HG02884 (cell line): ENCODE measurements at regions not wholly inside any gene's neighbourhood (a gene's known extent, or its start where the extent isn't known, plus 50 kb on each side); places are given as distances from the start of the nearest gene placed in this dataset.

Source experiments
- ATAC-seq: cut with Tn5 transposase; IDR thresholded peaks from one replicate; pipeline ENCODE4 v1.9.1; 2021; ENCODE audit warnings: mild to moderate bottlenecking, moderate library complexity; ENCODE audit not compliant: unreplicated experiment

DNA sequence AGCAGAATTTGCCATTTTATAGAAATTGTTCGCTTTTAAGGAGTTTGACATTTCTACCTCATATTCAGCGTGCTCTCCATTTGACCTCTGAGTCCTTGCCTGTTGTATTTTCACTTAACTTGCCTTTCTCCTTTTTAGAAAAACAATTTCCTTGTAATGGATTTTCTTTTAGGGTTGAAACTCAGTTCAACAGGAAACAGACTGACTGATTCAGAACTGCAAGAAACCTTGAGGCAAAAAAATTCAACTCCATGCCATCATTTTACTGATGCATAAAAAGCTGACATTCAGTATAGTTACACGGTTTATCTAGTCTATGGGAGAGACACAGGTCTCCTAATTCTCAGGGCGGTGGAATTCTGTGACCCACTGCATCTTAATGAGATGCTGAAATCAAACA, 59.8 kb downstream of the MRPS30 start:
- ATAC-seq = no peak

DNA sequence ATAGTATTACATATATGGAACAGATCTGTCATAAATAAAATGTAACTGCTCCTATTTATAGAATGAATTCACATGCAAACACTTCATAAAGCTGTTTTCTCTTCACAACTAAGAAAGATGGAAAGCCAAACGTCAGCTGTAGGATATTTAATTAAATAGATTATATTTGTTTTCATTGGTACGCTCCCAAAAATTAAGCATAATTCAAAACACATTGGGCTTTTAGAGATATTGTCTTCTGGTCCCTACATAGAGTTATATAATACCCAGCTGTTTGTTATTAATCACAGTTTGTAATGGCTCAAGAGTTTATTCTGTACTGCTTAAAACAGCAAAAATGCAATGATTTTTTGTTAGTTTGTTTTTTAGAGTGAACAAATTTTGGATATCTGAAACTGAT, 61.2 kb downstream of the MRPS30 start:
- ATAC-seq = no peak

DNA sequence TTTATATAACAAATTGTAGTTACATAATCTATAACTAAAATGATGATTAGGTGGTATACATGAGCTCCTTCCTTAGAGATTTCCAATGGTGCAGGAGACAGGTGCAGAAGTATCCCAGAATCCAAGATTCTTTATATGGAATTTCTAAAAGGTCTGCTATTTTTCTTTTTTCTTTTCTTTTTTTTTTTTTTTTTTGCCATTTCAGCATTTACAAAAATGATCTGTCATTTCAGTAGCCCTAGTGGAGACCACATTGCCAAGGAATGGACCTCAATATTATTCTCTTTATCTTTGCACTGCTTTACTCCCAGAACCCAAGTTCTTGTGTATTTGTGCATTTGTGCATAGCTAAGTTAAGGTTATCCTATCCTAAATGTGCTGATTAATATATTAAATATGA, 61.7 kb downstream of the MRPS30 start:
- ATAC-seq = no peak

DNA sequence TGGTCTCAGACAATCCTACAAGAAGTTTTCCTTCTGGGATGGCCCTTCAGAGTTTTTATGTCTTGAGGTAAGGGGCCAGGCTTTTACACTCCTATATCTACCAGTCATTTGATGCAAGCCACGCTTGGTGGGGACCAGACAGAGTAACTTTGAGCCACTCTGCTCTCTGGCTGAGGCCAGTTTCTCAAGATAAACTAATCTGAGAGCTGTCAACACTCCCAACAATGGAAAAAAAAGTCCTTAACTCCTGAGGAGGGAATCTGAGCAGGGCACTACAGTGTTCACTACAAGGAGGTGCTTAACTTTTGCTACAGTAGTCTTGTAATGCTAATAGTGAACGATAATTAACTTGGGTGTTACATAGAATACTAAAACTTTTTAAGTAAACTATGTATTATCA, 62.7 kb downstream of the MRPS30 start:
- no peak for ATAC-seq

DNA sequence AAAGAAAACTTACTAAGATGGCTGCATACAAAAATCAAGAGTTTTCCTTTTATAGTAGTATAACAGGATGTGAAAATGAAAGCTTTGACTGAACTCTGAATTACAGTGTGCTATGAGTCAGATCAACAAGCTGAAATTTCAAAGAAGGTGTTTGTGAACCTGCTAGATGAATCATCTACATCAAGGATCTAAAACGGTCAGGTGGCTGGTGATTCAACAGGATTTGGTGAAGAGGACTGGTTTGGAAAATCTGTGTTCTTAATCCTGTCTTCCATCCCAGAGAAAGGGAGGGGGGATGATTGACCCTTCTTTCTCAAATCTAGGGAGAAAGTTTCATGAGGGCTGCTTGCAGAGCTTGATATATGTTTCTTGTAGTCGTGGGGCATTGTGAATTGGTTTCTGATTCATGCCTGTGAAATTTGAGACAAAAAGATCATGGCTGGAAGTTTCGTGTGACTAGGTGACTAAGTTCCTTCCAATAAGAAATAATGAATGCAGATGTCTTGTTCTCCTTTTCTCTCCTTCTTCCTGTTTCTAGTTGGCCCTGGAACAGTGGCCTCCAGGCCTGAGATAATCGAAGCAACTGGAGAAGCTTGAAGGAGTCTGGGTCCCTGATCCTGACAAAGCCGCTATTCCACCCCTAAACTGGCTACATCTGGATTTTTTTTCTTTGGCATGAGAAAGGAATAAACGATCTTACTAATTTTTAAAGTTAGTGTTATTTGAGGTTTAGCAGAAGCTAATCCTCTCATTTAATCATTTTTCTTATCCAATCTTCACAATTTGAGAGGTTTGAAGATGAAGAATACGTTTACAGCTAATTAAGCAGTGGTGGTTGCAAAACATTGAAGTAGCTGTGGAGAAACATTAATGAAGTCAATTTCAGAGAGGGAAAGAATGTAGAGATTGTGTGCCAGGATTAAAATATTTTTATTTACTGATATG, 67.2 kb downstream of the MRPS30 start:
- ATAC-seq = peak; percentile 99

DNA sequence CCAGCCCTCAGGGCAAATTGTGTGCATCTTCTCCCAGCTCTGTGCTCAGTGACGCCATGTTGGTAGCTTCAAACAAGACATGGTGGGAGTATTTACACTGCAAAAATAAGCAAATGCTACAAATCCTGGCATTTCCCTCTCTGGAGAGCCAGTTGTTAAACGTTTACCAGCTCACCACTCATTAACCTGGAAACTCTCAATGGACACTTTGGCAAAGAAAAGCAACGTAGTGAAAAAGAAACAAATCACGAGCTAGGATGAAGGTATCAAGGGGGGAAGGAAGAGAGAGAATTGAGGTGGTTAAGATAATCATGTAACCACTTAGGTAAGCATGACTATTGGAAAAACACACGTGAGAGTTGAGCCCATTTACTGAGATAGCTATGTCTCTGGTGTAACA, 72.5 kb downstream of the MRPS30 start:
- no peak for ATAC-seq

DNA sequence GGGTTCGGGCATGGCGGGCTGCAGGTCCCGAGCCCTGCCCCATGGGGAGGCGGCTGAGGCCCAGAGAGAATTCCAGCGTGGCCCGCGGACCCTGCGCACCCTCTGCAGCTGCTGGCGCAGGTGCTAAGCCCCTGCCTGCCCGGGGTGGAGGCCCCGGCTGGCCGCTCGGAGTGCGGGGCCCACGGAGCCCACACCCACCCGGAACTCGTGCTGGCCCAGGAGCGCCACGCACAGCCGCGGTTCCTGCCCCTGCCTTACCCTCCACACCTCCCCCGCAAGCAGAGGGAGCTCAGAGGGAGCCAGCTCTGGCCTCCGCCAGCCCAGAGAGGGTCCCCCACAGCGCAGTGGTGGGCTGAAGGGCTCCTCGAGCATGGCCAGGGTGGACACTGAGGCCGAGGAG, 75.3 kb downstream of the MRPS30 start:
- no peak for ATAC-seq

DNA sequence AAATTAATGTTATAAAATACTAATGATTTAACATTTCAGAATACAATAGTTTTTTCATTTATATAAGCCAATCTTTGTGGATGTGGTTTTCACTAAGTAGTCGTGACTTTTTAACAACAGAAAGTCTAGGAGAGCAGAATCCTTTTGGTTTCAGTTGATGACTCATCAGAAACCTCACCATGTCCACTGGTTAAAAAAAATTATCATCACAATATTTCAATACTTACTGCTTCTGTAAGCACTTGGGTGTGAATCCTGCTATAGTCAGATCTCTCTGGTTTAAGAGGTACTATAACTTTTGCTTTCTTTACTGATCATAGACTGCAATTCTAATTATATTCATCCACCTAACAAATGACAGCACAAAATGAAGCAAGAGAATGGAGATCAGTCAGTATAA, 77.2 kb downstream of the MRPS30 start:
- peak; percentile 89 for ATAC-seq

DNA sequence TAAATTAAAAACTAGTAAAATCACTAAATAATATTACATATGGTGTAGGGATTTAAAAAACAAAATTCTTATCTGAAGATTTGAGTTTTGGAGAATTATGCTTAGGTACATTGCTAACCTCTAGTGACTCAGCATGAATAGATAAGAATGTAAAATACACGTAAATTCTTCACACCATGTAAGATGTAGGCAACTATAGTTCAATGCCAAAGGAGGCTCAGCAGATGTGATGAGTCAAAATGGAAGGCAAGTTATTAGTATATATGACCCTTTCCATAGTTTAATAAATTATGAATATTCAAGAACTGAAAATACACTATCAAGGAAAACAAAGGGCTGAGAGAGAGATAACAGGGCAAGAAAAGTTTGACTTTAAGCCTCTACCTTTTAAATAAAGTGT, 79.0 kb downstream of the MRPS30 start:
- ATAC-seq = peak; percentile 66

DNA sequence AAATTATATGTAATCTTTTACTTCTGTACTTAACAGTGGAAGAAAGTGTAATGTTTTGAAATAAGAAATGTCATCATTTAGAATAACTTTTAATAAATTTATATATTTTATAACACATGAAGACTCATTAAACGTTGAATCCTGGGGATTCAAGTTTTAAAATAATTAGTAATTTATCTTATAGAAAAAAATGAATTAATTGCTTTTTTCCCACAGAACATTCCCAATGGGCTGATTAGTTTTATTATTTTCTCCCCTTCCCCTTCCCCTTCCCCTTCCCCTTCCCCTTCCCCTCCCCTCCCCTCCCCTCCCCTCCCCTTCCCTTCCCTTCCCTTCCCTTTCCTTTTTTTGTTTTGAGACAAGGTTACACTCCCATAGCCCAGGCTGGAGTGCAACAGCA, 79.7 kb downstream of the MRPS30 start:
- ATAC-seq = no peak

DNA sequence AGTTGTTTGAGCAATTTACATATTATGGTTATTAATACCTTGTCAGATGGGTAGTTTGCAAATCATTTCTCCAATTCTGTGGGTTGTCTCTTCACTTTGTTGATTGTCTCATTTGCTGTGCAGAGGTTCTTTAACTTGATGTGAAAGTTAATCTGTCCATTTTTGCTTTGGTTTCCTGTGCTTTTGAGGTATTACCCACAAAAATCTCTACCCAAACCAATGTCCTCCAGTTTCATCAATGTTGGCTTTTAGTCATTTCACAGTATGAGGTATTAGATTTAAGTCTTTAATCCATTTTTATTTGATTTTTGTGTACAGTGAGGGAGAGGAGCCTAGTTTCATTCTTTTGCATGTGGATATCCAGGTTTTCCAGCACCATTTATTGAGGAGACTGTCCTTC, 82.4 kb downstream of the MRPS30 start:
- ATAC-seq = no peak

DNA sequence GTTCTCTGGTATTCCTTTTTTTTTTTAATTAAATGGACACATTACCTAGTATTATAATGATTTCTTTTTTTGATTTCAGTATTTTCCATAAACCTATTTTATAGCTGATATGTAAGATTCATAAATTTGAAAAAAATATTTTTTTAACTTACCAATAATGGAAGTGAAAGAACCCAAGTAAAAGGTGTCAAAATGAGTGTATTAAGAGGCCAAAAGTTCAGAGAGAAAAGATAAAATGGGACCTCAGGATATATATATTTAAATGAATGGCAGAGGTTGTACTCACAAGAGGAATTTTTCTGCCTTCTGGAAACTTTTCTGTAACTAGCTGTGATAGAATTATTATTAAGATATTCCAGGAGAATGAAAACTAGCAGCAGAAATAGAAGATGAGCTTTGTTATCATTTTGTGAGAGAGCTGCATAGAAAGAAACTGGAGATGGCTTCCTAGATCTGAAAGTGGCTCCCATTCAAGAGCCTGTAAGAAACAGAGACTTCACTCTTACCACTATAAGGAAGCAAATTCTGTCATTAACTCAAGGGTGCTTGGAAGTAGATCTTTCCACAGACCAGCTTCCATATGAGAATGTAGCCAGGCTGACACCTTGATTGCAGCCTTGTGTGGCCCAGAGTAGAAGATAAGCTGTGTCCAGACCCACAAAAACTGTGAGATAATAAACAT, 91.7 kb downstream of the MRPS30 start:
- ATAC-seq = peak; percentile 56

DNA sequence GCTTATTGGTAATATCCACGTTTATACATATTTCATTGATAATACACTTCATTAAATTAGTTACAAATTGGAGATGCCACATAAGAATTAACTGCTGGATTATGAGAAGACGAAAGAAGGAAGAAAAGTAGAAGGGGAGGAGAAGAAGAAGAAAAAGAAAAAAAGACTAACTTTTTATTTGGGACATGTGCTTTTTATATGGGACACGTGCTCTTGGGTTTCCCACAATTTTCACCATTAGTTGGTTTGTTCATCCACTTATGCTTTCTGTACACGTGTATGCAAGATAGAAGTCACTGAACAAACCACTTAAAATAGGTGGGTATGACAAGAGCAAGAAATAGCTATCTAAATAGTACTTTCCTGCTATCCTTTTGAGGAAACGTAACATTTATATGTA, 98.6 kb downstream of the MRPS30 start:
- ATAC-seq = no peak

DNA sequence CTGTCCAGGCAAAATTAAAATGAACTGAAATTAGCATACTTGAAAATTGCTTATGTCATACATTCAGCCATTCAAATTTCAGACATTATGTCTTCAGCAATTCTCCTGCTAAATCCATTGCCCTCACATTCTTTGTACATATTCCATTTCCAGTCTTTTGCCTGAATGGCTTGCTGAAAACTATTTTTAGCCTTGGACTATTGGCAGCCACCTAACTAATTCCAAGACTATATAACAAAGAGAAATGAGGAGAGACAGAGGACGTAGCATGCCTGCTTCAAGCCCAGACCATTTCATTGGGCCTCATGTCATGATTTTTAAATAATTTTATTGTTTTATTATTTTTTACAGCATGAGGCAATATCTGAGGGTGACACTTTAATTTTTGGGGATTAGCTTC, 100.3 kb downstream of the MRPS30 start:
- ATAC-seq = no peak

DNA sequence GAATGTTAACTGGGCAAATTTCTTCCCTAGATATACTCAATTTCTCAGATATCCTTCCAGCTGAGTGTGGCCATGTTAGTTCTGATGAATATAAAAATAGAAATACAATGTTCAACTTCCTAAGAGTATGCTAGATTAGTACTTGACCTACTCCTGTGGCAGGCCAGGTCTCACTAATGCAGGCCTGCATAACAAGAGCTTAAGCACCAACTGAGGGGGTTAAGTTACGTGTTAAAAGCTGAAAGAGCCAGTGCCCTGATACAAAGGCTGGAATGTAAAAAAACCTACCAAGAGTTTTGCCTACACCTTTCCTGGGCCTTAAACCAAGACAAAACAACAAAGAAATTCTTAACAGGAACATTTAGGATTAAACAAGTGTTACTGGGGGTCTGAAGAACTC, 102.8 kb downstream of the MRPS30 start:
- ATAC-seq = no peak

DNA sequence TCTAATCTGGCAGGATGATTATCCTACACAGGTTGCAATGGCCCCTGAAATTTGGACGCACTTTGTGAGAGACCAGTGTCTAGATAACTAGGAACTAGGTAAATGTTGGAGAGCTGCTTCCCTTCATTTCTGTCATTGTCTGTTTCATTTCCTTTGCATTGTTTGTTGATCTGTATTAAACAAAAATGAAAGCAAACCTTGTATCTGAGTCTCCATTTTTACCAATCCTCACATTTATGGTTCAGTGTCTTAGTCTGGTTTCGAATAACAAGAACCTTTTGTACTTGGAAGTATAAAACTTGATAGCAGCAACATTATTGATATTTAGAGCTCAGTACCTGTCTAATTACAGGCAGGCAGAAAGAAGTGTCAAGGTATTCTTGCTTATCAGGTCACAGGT, 105.5 kb downstream of the MRPS30 start:
- no peak for ATAC-seq

DNA sequence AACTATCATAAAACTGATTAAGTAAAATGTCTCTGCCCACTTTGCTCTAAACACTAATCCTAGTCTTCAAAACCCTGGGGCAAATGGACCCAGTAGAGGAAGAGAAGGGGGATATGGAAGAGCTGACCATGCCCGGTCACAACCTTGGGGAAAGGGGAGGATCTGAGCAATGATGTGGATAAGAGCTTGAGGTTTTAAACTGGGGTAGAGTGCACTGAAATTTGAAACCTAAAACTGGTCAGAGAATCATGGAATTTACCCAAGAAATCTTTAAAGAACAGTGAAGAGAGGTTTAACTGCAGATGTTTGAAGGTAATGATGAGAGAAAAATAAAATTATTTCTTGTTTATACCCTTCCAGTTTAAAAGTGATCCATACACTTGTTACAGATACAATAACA, 110.8 kb downstream of the MRPS30 start:
- no peak for ATAC-seq

DNA sequence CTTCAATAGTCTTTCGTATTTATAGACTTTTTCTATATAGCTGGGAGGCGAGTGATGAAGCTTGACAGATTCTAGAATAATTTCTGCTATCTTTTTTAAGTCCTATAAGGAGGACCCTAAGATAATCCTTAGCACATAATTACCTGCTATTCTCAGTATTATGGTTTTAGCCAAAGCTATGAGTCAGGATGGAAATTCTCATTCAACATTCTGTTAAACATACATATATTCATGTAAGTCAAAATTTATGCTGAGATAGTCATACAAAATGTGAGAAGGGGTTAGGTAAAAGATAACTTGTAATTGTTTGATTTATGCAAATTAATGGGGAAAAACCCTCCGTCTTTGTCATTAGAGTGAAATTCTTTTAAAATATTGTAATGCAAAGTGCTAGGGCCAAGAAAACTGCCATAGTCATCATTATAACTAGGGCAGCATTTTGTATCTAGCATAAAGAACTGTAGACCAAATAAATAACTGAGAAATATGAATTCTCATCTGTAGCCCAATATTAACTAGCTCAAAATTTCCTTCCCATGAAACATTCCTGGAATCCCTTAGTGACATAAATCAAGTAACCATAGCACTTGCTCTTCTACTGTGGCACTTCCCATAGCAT, 118.5 kb downstream of the MRPS30 start:
- ATAC-seq = no peak

DNA sequence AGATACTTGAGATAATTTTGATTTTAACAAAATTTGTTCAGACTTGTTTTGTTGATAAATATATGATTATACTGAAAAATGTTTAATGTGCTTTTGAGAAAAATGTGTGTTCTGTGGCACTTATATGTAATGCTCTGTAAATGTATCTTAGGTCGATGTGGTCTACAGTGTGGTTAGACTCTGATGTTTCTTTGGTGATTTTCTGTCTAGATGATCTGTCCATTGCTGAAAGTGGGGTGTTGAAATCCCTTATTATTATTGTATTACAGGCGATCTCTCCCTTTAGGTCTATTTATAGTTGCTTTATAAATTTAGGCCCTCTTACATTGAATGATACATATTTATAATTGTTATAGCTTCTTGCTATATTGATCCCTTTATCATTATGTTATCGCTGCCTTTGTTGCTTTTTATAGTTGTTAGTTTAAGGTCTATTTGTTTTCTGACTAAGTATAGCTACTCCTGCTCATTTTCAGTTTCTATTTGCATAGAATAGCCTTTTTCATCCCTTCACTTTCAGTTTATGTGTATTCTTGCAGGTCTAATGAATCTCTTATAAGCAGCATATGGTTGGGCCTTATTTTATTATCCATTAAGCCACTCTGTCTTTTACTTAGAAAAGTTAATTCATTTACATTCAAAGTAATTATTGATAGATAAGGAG, 124.3 kb downstream of the MRPS30 start:
- ATAC-seq = peak; percentile 99

DNA sequence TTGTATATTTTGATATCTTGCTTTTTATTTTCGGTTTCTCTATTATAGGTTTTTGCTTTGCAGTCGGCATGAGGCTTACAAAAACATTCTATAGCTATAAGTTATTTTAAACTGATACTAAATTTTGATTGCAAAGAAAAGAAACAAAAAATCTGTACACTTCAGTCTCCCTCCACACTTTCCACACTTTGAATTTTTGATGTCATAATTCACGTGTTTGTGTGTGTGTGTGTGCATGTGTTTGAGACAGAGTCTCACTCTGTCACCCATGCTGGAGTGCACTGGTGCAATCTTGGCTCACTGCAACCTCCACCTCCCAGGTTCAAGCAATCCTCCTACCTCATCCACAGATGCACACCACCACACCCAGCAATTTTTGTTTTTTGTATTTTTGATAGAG, 124.9 kb downstream of the MRPS30 start:
- ATAC-seq = peak; percentile 15

DNA sequence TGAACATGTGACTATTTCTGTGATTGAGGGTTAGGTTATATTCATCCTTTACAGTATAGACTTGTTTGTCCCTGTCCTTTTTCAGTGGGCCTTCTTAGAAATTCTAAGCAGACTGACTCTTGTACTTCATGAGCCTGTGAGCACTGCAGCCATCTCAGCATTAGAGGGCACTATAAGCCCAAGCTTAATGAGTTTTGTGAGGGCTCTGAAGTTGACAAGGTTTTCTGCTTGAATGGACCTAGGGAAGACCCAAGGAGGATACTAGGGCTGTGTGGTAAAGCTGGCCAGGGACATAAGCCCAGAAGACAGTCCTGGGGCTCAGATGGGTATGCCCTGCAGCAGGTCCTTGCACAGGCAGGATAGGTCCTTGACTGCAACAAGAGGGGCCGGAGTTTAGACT, 126.5 kb downstream of the MRPS30 start:
- ATAC-seq = peak; percentile 31
